HG02588 (cell line): ENCODE measurements at regions not wholly inside any gene's neighbourhood (a gene's known extent, or its start where the extent isn't known, plus 50 kb on each side); places are given as distances from the start of the nearest gene placed in this dataset.
"Not testable (repeated sequence)": the region's sequence is repeated elsewhere in the genome, so short reads cannot be mapped to it uniquely, and the experiment has no call there.

ENCODE experiments used
- ATAC-seq: cut with Tn5 transposase; IDR thresholded peaks from one replicate; pipeline ENCODE4 v1.9.1; 2021; ENCODE audit warnings: mild to moderate bottlenecking, moderate library complexity; ENCODE audit not compliant: unreplicated experiment

DNA sequence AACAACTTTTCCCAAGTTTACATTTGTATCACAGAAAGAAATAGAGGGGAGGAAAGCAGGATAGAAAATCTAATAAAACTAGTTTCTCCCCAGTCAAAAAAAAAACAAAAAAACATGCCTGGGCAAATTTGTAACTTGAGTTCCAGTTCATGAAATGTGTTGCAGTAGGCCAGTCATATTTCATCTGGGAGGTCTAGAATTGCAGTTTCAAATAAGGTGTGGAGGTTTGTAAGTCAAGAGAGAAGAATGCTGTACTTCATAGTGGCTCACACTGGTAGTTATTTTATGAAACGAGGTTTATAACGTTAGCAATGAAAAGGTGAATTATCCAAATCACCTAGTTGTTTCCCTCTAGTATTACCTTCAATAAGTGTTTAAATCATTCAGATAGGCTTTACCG is 1313.9 kb upstream of the SLC39A10 start:
- ATAC-seq = no peak

DNA sequence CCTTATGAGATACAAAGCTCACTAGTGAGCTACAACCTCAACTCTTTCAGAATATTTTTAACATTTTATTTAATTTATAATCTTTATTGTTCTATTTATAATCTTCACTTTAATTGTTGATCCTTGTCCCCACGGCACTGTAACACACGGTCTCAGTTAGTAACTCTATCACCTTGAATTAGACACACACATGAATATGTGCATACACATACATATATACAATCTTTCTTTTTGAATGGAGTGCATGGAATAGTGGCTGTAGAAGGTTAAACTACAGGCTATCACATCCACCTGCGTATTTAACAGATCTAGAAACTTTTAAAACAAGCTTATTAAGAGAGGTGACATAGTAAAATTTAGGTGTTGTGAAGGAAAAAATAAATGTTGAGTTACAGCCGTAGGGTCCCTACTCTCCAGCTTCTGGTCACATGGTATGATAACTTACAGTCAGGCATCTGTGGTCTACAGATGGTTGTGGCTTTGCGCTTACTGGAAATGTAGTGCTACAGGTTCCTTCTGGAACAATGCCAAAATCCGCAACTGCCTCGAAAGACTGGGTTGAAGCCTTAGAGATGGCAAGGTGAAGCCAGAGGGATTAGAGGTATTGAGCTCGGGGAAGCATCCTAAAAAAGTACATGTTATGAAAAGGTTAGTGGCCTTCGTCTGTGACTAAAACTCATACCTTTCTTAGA is 1324.1 kb upstream of the SLC39A10 start:
- ATAC-seq = no peak

DNA sequence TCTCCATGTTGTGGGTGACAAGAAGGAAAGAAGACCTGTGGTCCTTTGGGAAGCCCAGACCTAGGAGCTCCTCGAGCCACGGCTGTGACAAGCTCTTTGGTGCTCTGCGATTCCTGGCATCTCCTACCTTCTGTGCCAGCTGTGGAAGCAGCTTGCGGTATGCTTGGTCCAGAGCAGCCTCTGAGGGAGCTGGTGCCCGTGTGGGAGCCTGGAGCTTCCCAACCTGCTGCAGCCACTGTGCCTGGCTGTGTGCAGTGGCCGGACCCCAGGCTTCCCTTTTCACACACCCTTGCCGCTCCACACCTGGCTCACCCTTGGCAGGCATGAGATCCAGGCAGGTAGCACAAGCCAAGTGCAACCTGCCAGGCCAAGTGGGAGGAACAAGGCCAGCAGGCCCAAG is 1328.6 kb upstream of the SLC39A10 start:
- no peak for ATAC-seq

DNA sequence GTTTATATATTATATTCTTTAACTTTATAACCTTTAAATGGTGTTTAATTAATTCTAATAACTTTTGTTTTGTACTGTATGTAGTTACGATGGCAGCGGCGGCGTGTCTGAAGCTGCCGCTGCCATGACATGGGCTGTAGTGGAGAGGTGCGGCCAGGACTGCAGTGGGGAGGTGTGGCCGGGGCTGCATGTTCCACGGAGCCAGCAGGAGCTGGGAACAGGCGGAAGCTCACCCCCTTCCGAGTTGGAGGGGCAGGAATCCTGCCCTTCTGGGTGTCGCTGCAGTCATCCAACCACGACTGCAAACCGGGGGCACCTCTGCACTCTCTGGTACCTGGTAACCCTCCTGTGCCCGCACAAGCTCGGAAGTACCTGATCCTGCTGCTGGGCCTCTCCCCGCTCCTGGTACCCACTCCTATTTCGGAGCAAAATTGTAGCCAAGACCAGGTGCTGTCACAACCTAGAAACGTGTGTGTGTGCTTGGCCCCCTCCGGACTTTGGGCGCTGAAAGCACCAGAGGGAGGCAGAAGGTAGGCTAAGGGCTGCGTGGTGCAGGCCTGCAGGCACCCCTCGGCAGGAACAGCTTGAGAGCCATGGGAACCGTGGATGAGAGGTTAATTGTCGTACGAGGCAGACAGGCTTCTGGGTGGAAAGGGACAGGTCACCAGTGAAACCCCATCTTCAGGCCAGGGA is 1329.7 kb upstream of the SLC39A10 start:
- no peak for ATAC-seq

DNA sequence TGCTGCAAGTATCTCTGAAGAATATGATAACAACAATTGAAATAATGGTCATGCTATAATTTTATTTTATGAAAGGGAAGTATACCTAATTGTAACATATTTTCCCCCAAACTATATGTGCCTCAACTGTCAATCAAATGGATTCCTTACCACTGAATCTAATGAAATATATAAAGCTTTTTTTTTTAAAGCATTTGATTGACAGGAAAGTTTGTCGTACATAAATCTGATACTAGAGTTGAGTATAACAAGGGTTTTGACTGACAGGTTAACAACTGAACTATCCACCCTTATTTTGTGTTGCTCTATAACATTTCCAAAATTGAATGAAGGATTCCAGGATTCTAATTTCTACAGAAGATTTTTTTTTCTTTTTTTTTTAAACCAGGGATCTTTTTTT is 1333.3 kb upstream of the SLC39A10 start:
- ATAC-seq = no peak

DNA sequence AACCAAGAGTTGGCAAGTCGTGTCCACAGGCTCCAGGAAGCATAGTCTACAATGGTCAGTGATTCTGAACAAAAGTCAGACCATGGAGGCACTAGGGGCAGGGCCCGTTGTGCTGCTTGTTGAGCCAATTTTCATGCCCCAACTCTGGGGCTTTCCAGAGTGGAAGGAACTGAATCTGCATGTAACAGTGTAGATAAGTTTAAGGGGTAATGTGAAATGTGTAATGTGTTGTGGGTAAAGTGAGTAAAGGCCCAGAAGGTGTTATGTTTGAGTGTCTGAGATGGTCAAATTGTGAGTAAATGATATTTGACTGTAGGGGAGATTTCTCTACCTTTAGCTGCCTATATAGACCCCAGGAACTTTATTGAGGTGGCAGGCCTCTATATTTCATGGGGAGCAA is 1336.5 kb upstream of the SLC39A10 start:
- ATAC-seq = no peak

DNA sequence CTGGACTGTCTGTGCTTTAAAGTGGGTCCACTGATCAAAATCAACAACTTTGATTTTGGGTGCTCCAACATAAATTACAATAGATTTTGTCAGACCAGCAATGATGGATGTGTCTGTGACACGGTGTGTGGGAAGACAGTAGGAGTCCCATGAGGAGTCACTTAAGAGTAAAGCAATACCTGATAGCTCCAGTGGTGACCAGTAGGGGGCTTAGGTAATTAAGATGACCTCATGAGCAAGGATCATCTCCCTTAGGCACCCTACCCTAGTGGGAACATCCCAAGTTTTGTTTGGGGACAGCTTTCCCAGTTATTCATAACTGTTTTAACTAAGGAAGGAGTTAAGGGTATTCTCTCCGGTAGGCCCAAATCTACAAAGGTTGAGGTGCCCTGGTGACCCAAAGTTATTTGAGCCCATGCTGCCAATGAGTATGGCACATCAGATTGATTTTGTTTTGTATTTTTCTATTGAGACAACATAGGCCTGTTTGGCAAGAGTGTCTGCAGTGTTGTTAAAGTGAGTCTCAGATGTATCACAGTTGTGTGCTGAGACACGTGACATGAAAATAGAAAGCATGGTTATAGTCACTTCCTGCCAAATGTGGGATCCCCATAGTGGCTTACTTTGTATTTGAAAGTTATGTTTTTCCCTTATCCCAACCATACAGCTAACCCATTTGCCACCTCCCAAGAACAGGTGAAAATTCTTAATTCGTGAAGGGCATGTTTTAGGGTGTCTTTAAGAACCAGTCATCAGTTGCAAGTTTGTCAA is 1337.6 kb upstream of the SLC39A10 start:
- no peak for ATAC-seq

DNA sequence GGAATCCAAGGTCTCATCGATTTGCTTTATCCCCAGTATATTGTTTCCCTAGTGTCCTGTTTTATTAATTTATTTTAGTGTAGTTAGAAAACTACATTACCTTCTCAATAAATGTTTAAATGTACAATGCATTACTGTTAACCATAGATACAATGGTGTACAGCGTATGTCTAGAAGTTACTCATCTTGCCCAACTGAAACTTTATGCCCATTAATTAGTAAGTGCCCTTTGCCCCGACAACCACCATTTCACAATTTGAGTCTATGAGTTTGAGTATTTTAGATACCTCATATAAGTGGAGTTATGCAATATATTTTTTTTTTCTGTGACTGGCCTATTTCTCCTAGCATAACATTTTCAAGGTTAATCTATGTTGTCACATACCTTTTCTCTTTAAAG is 1343.0 kb upstream of the SLC39A10 start:
- ATAC-seq = no peak

DNA sequence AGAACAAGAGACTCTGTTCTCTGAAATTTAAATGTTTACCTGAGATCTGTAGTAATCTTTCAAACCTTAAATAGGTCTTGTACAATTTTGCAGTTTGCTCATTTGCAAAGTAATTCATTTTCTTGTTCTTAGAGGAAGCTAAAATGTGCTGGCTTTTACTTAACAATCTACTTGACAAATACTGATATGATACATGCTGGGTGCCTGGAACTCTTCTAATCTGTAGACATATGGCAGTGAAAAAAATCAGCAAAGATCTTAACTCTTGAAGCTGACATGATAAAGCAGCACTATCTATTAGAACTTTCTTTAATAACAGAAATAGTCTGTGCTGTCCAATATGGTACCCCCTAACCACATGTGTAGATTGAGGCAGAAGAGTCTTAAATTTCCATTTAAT is 1352.8 kb upstream of the SLC39A10 start:
- no peak for ATAC-seq

DNA sequence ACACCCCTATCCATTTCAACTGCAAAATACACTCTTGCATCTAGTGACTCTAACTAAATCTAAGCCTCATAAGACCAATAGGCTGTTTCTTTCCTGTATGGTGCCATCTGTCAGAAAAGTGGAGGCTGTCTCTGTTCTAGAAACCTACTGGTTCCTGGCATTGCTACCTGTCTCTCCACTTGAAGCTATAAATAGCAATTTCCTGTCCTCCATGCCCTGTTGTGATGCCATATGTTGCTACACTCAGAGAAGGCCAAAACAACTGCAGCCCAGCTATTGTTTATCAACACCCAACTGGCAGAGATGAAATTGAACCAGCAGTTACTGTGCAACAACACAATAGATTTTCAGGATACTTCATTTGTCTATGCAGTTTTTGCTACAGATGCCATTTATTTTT is 1355.1 kb upstream of the SLC39A10 start:
- ATAC-seq = no peak

DNA sequence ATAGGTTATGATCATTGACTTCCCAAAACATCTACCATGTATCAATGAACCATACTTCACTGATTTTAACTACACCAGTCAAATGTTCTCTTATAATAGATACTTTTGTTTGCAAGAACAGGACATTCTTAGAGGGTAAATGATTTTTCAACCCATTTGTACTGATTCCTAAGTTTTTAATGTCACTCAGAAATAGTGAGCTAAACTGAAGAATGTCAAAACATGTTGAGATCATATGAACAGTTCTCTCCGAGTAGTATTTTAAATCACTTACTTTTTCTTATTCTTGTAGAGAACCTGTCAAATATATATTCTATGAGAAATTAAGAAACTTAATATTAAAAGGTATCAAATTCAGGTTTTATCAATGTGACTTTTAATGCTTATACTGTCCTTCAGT is 1362.9 kb upstream of the SLC39A10 start:
- no peak for ATAC-seq

DNA sequence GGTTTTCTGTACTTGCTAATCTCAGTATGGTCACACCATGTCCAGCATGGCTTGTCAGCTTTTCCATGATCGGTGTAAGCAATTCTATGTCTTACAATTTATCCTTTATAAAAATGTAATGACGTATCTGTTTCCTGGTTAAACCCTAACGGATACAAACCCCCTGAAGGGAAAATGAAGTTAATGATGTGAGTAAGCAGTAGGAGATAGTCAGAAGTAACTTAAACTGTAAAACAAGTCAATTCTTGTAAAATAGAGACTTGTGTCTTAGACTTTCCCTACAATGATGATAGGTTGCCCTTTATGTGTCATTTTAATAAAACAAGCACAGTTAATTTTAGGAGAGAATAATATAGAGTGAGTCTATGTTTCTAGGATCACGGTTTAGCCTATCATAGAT is 1365.9 kb upstream of the SLC39A10 start:
- ATAC-seq = no peak

DNA sequence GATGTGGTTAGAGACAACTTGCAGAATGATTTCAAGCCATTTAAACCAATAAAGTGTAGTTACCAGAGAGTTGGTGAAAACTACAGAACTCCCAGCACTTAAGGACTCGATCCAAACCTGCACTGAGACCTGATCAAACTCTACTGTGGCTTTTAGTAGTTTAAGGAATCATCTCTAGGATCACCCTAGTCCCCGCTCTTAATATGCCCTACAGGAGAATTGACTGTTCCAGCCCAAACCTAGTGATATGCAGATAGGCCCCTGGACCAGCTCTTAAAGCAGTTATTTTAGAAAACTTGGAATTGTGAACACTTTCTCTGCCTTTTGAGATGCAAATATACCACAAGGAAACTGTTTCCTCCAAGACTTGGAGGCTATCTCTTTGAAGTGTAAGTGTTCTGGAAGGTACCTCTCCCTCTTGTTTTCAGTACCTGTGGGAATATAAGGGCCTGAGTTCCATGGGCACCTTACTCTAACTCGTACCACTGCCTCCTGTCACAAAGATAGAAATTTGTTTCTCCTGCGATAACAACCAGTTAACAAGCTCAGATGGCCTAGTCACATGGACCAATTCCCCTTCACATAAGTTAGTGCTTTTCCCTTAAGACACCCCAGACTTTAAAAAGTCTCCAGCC is 1367.2 kb upstream of the SLC39A10 start:
- ATAC-seq = no peak

DNA sequence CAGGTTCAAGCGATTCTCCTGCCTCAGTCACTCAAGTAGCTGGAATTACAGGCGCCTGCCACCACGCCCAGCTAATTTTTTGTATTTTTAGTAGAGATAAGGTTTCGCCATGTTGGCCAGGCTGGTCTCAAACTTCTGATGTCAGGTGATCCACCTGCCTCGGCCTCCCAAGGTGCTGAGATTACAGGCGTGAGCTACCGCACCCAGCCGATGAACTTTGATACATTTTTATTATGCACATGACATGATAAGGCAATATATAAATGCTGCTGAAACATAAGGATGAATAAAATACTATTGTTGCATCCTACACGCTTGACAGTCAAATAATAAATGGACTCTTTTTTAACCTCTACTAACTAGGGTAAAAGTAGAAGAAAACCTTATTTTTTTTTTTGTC is 1380.4 kb upstream of the SLC39A10 start:
- ATAC-seq = not testable (repeated sequence)

DNA sequence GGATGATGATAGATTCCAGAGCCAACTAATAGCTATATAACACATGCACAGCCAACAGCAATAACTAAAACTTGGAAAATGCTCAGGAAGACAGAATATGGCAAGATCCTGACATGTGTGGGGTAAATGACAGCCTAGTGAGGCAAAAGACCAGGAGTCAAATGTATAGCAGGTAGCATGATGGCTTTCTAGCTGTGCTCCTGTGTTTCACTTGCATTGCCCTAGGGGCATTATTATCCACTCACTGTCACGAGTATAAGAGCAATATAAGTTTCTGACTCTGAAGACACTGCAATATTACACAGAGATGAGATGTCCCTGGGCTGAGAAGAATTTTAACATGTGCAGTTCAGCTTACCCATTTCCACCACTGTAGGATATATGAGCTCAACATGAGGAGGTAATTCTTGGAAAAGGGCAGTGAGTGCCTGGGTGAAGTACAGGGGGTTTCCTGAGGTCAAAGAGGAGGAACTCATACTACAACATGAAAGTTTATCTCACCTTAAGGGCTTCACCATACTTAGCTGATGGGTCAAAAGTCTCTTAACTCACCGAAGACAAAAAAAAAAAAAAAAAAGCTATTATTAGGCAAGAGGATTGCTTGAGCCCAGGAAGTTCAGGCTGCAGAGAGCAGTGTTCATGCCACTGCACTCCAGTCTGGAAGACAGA is 1385.6 kb upstream of the SLC39A10 start:
- no peak for ATAC-seq

DNA sequence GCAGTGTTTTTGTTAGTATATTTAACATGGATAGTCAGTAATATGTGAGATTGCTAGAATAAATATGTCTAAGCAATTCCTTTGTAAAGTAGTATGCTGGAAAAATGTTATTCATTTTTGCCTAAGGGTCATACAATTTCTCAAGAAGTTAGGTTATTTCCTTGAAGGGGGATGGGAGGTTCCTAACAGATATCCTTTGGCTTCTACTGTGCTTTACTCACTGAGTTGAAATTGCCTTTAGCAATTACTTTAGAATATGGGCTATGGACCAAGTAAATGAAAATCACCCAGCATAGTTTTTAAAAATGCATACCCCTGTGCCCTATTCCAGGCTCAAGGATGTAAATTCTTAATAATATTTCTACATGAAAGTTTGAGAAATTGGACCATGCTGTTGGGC is 1386.4 kb upstream of the SLC39A10 start:
- ATAC-seq = no peak

DNA sequence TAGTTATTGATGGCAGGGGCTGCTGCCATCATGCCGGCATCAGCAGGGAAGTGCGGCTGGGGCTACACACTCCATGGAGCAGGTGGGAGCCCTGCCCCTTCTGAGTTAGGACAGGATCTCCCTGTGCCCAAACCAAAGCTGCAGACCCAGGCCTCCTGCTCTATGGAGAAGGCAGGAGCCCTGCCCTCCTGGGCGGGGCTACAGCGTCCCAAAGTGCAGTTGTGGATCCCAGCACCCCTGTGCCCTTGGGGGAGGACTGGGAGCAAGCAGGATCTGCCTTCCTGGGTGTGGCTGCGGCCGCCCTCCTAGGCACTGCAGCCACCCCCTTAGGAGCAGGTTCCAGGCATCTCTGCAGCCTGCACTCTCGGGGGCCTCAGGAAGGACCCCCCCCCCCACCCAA is 1392.4 kb upstream of the SLC39A10 start:
- no peak for ATAC-seq

DNA sequence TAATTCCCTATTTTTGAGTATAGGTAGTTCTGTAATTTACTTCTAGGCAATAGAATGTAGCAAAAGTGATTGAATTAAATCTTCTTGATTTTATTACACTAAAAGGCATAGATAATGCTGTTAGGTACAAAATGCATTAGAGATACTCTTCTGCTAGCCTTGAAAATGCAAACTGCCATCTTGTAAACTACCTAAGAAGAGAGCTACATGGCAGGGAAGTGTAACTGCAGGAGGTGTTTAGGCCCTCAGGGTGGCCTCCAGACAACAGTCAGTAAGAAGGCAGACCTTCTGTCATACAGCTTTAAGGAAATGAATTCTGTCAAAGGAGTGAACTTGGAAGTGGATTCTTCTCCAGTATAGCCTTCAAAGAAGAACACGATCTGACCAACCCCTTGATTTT is 1396.8 kb upstream of the SLC39A10 start:
- ATAC-seq = no peak

DNA sequence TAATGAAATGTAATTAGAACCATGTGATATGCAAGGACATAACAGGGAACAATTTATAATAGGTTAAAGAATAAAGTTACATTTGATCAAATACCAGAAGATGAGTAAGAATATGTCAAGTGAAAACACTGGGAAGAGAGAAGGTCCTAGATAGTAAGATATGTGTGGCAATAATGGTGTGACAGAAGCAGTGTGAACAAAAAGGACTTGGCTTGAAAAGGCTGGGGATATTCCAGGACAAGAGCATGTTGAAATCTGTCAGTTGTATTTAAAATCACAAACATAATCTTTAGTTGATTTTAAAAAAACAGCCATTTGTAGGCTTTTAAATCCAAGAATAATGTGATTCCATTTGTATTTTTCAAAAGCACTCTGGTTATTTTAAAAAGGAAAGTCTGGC is 1399.9 kb upstream of the SLC39A10 start:
- ATAC-seq = no peak

DNA sequence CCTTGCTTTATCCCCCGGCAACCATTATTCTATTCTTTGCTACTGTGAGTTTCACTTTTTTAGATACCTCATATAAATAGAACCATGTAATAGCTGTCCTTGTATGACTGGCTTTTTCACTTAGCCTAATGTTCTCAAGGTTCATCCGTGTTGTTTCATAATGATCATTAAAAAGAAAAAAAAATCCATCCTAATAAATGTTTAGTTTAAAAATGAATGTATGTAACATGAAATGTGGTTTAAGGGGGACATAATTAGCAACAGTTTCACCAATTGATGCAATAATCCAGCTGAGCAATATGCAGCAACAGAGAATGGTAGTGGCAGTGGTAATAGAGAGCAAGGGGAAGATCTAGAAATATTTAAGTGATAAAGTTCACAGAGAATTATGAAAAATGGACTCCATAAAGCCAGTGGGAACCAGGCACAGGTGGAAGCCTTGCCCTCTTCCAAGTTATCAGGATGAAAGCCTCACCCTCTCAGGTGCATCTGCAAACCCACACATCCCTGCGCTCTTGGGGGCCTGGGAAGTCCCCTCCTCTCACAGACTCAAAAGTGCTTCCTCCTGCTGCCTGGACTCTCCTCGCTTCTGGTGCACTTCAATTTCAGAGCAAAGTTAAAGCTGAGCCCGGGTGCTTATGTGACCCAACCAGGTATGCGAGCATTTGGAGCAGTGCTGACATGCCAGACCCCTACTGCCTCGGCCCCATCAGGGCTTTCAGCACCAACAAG is 1403.3 kb upstream of the SLC39A10 start:
- ATAC-seq = no peak
